ENCODE measurements at regions not wholly inside any gene's neighbourhood (a gene's known extent, or its start where the extent isn't known, plus 50 kb on each side); places are given as distances from the start of the nearest gene placed in this dataset.

GRCh38 chr2:107374249-107374648 is 452.4 kb upstream of the RGPD4 start:
- Histone ChIP-seq H4K20me1 (replicated peaks; ENCODE audit: insufficient read depth) (no peaks in the 10 kb centered on the region), H3K9me2 (ENCODE audit: insufficient read depth) (no peaks in the 10 kb centered on the region), H2AFZ (no peak overlapping the region), H3K79me2 (replicated peaks; ENCODE audit: insufficient read depth) (no peaks in the 10 kb centered on the region), H3K4me3 (no peak overlapping the region), H3K27me3 (ENCODE audit: insufficient read depth) (no peaks in the 10 kb centered on the region), H3K4me1 (ENCODE audit: insufficient read depth) (no peaks in the 10 kb centered on the region), H3F3A (replicated peaks; ENCODE audit: low read depth) (no peaks in the 10 kb centered on the region), H3K4me2 (no peak overlapping the region), H3K36me3 (ENCODE audit: insufficient read depth) (no peaks in the 10 kb centered on the region), H3K27ac (ENCODE audit: low read depth) (no peak overlapping the region)
- DNase-seq (ENCODE audit: low spot score) (no peak), ATAC-seq (no peak)
- no peak overlapping the region for H3K27ac Mint-ChIP-seq
- peaks cover 7% of the 10 kb centered on the region; the same call in 1 of the 3 replicates for H3K9me3 Mint-ChIP-seq
- H3K36me3 Mint-ChIP-seq (ENCODE audit: low read depth) = no peaks in the 10 kb centered on the region
- TF ChIP-seq EZH2 (IDR thresholded peaks at IDR 0.05; ENCODE audit: low read depth, unreplicated experiment) = no peak
- TF ChIP-seq, protein P1, sequence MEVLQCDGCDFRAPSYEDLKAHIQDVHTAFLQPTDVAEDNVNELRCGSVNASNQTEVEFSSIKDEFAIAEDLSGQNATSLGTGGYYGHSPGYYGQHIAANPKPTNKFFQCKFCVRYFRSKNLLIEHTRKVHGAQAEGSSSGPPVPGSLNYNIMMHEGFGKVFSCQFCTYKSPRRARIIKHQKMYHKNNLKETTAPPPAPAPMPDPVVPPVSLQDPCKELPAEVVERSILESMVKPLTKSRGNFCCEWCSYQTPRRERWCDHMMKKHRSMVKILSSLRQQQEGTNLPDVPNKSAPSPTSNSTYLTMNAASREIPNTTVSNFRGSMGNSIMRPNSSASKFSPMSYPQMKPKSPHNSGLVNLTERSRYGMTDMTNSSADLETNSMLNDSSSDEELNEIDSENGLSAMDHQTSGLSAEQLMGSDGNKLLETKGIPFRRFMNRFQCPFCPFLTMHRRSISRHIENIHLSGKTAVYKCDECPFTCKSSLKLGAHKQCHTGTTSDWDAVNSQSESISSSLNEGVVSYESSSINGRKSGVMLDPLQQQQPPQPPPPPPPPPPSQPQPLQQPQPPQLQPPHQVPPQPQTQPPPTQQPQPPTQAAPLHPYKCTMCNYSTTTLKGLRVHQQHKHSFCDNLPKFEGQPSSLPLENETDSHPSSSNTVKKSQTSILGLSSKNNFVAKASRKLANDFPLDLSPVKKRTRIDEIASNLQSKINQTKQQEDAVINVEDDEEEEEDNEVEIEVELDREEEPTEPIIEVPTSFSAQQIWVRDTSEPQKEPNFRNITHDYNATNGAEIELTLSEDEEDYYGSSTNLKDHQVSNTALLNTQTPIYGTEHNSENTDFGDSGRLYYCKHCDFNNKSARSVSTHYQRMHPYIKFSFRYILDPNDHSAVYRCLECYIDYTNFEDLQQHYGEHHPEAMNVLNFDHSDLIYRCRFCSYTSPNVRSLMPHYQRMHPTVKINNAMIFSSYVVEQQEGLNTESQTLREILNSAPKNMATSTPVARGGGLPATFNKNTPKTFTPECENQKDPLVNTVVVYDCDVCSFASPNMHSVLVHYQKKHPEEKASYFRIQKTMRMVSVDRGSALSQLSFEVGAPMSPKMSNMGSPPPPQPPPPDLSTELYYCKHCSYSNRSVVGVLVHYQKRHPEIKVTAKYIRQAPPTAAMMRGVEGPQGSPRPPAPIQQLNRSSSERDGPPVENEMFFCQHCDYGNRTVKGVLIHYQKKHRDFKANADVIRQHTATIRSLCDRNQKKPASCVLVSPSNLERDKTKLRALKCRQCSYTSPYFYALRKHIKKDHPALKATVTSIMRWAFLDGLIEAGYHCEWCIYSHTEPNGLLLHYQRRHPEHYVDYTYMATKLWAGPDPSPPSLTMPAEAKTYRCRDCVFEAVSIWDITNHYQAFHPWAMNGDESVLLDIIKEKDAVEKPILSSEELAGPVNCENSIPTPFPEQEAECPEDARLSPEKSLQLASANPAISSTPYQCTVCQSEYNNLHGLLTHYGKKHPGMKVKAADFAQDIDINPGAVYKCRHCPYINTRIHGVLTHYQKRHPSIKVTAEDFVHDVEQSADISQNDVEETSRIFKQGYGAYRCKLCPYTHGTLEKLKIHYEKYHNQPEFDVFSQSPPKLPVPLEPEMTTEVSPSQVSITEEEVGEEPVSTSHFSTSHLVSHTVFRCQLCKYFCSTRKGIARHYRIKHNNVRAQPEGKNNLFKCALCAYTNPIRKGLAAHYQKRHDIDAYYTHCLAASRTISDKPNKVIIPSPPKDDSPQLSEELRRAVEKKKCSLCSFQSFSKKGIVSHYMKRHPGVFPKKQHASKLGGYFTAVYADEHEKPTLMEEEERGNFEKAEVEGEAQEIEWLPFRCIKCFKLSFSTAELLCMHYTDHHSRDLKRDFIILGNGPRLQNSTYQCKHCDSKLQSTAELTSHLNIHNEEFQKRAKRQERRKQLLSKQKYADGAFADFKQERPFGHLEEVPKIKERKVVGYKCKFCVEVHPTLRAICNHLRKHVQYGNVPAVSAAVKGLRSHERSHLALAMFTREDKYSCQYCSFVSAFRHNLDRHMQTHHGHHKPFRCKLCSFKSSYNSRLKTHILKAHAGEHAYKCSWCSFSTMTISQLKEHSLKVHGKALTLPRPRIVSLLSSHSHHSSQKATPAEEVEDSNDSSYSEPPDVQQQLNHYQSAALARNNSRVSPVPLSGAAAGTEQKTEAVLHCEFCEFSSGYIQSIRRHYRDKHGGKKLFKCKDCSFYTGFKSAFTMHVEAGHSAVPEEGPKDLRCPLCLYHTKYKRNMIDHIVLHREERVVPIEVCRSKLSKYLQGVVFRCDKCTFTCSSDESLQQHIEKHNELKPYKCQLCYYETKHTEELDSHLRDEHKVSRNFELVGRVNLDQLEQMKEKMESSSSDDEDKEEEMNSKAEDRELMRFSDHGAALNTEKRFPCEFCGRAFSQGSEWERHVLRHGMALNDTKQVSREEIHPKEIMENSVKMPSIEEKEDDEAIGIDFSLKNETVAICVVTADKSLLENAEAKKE (CRISPR knock-in tag; IDR thresholded peaks at IDR 0.05) = no peak
- TF ChIP-seq EZH2phosphoT487 (IDR thresholded peaks at IDR 0.05; ENCODE audit: unreplicated experiment) = no peak
- H3K27me3 Mint-ChIP-seq (ENCODE audit: insufficient read depth, low read depth, poor library complexity) = no peaks in the 10 kb centered on the region
- H3K4me1 Mint-ChIP-seq = no peaks in the 10 kb centered on the region
- H3K4me3 Mint-ChIP-seq = no peak overlapping the region

- no peak for TF ChIP-seq ZNF114 (CRISPR knock-in tag; IDR thresholded peaks at IDR 0.05)
- no peak for DNase-seq (ENCODE audit: low spot score)
- H3K27ac Mint-ChIP-seq = no peak overlapping the region
These were observed 449.8 kb upstream of the RGPD4 start for GRCh38 chr2:107376909-107377308.

More at GRCh38 chr2:107376909-107377308, 449.8 kb upstream of the RGPD4 start:
- H4K20me1 ChIP-seq (replicated peaks; ENCODE audit: insufficient read depth) = no peaks in the 10 kb centered on the region
- no peaks in the 10 kb centered on the region for H3K27me3 Mint-ChIP-seq (ENCODE audit: insufficient read depth, low read depth, poor library complexity)
- H3K9me3 Mint-ChIP-seq = peaks cover 19% of the 10 kb centered on the region
- 0 out of 2 replicates have a peak, but pooled peaks cover 6% of the 10 kb centered on the region for H3K9me2 ChIP-seq (ENCODE audit: insufficient read depth)
- no peaks in the 10 kb centered on the region for H3K4me1 ChIP-seq (ENCODE audit: insufficient read depth)
- H3F3A ChIP-seq (replicated peaks; ENCODE audit: low read depth) = no peaks in the 10 kb centered on the region
- H3K27ac ChIP-seq (ENCODE audit: low read depth) = no peak overlapping the region
- H3K79me2 ChIP-seq (replicated peaks; ENCODE audit: insufficient read depth) = no peaks in the 10 kb centered on the region
- no peaks in the 10 kb centered on the region for H3K4me1 Mint-ChIP-seq
- no peak overlapping the region for H3K4me3 ChIP-seq
- H3K36me3 Mint-ChIP-seq (ENCODE audit: low read depth) = peaks cover 12% of the 10 kb centered on the region
- H3K36me3 ChIP-seq (ENCODE audit: insufficient read depth) = no peaks in the 10 kb centered on the region
- H3K27me3 ChIP-seq (ENCODE audit: insufficient read depth) = no peaks in the 10 kb centered on the region
- ATAC-seq = no peak
- no peak overlapping the region for H3K4me3 Mint-ChIP-seq
- no peak overlapping the region for H3K4me2 ChIP-seq
- H2AFZ ChIP-seq = no peak overlapping the region
